ENCODE measurements at regions not wholly inside any gene's neighbourhood (a gene's known extent, or its start where the extent isn't known, plus 50 kb on each side); places are given as distances from the start of the nearest gene placed in this dataset.
A peak's percentile ranks its signal among the peaks of the same experiment; 100 is the strongest.

- DNase-seq (ENCODE audit: low spot score) (no peak), FAIRE-seq (no peak)
Observed at GRCh38 chr1:87951409-87951808, 622.7 kb downstream of the LMO4 start.

GRCh38 chr1:87951852-87952251, 623.2 kb downstream of the LMO4 start:
- no peak for FAIRE-seq

GRCh38 chr1:87953121-87953520, 624.4 kb downstream of the LMO4 start:
- no peak for DNase-seq (ENCODE audit: low spot score)
- no peak for FAIRE-seq

More at GRCh38 chr1:87951852-87952251, 623.2 kb downstream of the LMO4 start:
- no peak for DNase-seq (ENCODE audit: low spot score)

- no peak for FAIRE-seq
- DNase-seq (ENCODE audit: low spot score), result peak; percentile 42
Observed at GRCh38 chr1:87953732-87954344, 625.2 kb downstream of the LMO4 start.

GRCh38 chr1:87955038-87955437, 626.4 kb downstream of the LMO4 start:
- FAIRE-seq, result no peak
- no peak for DNase-seq (ENCODE audit: low spot score)

GRCh38 chr1:87956072-87956471, 627.4 kb downstream of the LMO4 start:
- peak; percentile 77 for DNase-seq (ENCODE audit: low spot score)

GRCh38 chr1:87956750-87957149, 628.1 kb downstream of the LMO4 start:
- FAIRE-seq, result no peak
- DNase-seq (ENCODE audit: low spot score), result no peak

More at GRCh38 chr1:87956072-87956471, 627.4 kb downstream of the LMO4 start:
- FAIRE-seq, result no peak

- DNase-seq (ENCODE audit: low spot score) (no peak), FAIRE-seq (no peak)
Observed at GRCh38 chr1:87957331-87957730, 628.7 kb downstream of the LMO4 start.

GRCh38 chr1:87958201-87958600, 629.5 kb downstream of the LMO4 start:
- FAIRE-seq (no peak), DNase-seq (ENCODE audit: low spot score) (no peak)

- DNase-seq (ENCODE audit: low spot score) (no peak), FAIRE-seq (no peak)
Observed at GRCh38 chr1:87958716-87959115, 630.0 kb downstream of the LMO4 start.

GRCh38 chr1:87959236-87959635, 630.6 kb downstream of the LMO4 start:
- DNase-seq (ENCODE audit: low spot score) (no peak), FAIRE-seq (no peak)

GRCh38 chr1:87961992-87962391, 633.3 kb downstream of the LMO4 start:
- DNase-seq (ENCODE audit: low spot score) (no peak), FAIRE-seq (no peak)

GRCh38 chr1:87963556-87963955, 634.9 kb downstream of the LMO4 start:
- FAIRE-seq (no peak), DNase-seq (ENCODE audit: low spot score) (no peak)

- FAIRE-seq (no peak), DNase-seq (ENCODE audit: low spot score) (no peak)
Observed at GRCh38 chr1:87965193-87965592, 636.5 kb downstream of the LMO4 start.

GRCh38 chr1:87968197-87968955, 639.7 kb downstream of the LMO4 start:
- DNase-seq (ENCODE audit: low spot score) (no peak), FAIRE-seq (no peak)

- FAIRE-seq (no peak), DNase-seq (ENCODE audit: low spot score) (no peak)
Observed at GRCh38 chr1:87969040-87969439, 640.4 kb downstream of the LMO4 start.

- DNase-seq (ENCODE audit: low spot score) (no peak), FAIRE-seq (no peak)
Observed at GRCh38 chr1:87972811-87973210, 644.1 kb downstream of the LMO4 start.

- DNase-seq (ENCODE audit: low spot score) (no peak), FAIRE-seq (no peak)
Observed at GRCh38 chr1:87973896-87974295, 645.2 kb downstream of the LMO4 start.

- FAIRE-seq, result no peak
- DNase-seq (ENCODE audit: low spot score), result no peak
Observed at GRCh38 chr1:87976316-87976715, 647.6 kb downstream of the LMO4 start.

GRCh38 chr1:87977145-87977544, 648.5 kb downstream of the LMO4 start:
- DNase-seq (ENCODE audit: low spot score), result no peak
- FAIRE-seq, result no peak

GRCh38 chr1:87979079-87979478, 650.4 kb downstream of the LMO4 start:
- FAIRE-seq, result no peak
- no peak for DNase-seq (ENCODE audit: low spot score)

GRCh38 chr1:87980494-87980893, 651.8 kb downstream of the LMO4 start:
- FAIRE-seq, result no peak
- DNase-seq (ENCODE audit: low spot score), result no peak

GRCh38 chr1:87981386-87981785, 652.7 kb downstream of the LMO4 start:
- FAIRE-seq (no peak), DNase-seq (ENCODE audit: low spot score) (no peak)
